HG03354 (cell line): ENCODE measurements at regions not wholly inside any gene's neighbourhood (a gene's known extent, or its start where the extent isn't known, plus 50 kb on each side); places are given as distances from the start of the nearest gene placed in this dataset.

Experiments
- ATAC-seq: cut with Tn5 transposase; IDR thresholded peaks from one replicate; pipeline ENCODE4 v1.9.1; 2021; ENCODE audit warnings: mild to moderate bottlenecking; ENCODE audit not compliant: unreplicated experiment, poor library complexity, severe bottlenecking

DNA sequence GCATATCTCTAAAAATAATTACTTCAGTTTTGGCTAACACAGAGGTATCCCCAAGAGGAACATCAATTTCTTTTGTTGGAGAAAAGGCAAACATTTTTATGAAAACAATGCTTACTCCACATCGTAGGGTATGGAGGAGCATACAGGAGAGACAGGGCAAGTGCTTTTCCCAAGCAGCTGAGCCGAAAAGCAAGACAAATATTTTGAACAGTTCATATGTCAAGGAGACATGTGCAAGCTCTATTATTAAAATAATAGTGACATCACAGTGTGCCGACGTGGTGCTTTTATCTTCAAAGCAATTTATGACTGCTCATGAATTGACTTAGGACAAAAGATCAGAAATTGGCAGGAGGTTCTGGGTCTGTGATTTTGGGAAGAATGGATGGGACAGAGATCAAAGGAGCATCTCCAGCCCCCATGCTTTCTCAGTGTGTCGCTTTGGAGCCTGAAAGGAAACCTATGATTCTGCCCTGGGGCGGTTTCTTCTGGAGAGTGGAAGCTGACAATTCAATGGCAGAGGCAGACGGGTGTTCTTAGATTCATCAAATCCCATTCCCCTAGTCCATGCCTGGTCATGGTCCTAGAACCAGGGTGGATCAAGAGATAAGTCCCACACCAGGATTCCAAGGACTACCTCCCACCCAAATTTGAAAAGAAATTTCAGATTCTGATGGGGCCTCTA is 97.1 kb downstream of the JCAD start:
- no peak for ATAC-seq

DNA sequence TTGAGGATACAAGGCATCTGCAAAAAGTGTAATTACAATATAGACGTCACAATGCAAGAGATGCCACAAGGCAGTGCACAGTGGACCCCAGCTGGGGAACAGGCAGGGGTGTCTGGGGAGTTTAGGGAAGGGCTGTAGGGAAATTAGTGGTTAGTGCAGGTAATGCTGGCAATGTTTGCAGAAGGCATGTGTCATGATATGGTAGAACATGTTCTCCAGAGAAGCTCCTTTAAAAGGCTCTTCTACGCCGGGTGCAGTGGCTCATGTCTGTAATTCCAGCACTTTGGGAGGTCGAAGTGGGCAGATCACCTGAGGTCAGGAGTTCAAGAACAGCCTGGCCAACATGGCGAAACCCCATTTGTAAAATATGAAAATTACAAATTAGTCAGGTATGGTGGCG is 98.0 kb downstream of the JCAD start:
- no peak for ATAC-seq

DNA sequence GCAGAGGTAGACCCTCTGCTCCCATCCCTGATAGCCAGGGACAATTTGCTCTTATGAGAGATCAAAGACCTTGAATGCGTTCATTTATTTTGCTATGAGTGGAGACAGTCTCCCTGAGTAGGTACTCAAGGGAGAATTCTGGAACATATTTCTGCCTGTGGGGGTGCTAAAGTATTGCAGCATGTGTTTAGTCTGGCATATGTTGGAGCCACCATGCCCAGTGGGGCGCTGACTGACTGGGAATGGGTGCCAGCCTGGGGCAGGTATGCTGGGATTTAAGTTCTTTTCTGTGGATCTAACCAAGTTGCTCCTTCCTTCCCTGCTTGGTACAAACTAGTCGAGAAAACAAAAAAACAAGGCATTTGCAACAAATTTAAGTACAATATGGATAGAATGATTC is 99.1 kb downstream of the JCAD start:
- no peak for ATAC-seq

DNA sequence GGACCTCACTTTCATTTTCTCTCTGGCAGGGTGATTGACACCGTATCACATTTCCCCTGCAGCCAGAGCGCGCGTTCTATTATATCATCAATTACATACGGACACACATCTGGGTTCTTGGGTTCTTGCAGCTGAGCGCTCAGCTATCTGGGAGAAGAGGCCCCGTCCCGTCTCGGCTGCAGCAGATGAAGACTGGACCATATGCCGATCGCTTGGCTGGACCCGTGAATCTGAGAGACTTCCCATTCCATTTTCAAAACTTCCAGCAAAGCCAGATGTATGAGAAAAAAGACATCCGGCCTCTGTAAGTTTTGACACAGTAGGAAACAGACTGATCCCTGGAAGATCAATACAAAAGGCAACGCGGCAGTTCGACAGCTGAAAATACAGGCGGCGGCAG is 99.8 kb downstream of the JCAD start:
- no peak for ATAC-seq

DNA sequence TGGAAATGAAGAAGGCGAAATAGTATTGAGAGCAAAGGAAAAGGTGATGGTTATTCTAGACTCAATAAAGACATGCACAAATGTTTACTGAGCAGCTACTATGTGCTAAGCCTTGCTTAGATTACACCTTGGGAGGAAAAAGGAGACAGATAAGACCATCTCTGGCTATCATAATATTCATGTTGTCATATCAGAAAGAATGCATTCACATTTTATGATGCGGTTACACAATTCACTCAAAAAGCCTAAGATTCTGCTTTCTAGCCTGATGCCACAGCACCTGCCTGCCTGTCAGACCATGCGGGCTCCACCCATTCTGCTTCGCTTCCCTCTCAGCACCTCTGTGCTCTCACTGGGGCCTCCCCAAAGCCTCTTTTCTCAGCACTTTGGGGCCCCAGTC is 100.9 kb downstream of the JCAD start:
- no peak for ATAC-seq

DNA sequence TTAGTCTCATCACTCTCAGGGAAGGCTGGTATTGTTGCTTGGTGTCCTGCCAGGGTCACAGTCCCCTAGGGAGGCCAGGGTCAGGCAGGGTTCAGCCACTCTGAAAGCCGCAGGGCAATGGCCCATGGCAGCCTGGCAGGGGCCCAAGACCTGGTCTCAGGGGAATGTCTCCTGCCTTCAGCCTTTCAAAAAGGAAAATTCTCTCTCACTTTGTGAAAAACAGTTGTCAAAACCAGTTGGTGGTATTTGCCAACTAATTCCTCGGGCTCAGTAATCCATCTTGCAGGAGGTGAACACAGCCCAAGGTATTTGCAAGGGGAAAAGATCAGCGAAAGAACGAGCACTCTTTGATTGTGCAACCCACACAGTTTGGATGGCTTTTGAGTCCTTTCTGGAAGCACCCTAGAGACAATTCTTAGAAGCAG is 101.5 kb downstream of the JCAD start:
- ATAC-seq, result no peak

DNA sequence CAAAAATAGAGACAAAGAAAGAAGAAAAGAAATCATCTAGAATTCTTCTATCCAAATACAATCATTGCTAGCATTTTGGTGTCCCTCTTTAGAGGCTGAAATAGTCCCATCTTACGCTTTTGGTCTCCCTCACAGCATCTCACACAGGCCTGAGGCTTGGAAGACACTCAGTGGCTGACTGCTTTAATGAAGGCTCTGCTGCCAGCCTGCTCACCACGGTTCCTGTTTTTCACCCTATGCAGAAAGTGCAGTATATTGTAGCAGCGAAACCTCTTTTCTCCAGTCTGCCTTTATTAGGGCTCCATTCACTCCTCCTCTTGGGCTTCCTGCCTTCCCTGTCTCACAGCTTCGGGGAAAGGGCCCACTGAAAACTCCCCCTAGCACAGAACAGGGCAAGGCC is 102.2 kb downstream of the JCAD start:
- ATAC-seq, result no peak

DNA sequence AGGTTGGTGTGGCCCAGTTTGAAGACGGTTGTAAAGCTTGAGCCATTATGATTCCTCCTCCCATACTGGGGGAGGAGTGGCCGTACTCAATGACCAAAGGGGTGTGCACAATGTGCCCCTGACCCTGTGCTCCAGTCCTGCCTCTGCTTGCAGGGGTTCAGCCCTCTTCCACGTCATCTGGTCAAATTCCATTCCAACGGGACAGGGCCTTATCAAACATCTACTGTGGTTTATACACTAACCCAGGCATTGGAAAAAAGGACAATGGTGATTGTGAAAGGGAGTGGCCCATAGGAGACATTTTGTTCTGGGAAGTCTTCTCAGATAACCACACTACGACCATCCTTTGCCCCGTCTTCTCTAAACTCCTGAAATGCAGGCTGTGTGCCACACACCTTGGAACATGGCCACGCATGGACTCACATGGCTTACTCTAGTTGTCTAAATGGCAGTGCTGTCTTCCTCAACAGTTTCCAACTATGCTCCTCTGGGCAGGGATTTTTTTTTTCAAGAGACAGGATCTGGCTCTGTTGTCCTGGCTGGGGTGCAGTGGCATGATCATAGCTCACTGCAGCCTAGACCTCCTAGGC is 103.0 kb downstream of the JCAD start:
- ATAC-seq, result no peak

DNA sequence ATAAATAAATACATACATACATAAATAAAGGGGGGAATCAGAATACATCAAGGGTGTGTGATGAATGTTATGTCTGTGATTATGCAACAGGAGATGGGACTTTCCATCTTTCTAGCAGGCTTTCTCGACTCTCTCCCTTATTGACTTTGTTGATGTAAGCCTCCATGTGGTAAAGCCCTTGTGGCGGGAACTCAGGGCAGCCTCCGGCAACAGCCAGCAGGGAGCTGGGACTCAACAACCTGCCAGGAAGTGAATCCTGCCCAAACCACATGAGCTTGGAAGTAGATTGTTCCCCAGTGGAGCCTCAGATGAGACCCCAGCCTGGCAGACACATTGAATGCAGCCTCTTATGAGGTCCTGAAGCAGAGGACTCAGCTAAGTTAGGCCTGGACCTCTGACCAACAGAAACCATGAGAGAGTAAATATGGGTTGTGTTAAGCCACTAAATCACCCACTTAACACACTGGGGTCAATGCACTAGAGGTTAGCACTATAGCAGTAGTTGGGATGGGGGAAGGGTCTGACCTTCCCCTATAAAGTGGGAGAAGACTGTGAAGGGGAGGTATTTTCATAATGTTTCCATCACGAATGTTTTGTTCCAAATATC is 104.0 kb downstream of the JCAD start:
- no peak for ATAC-seq

DNA sequence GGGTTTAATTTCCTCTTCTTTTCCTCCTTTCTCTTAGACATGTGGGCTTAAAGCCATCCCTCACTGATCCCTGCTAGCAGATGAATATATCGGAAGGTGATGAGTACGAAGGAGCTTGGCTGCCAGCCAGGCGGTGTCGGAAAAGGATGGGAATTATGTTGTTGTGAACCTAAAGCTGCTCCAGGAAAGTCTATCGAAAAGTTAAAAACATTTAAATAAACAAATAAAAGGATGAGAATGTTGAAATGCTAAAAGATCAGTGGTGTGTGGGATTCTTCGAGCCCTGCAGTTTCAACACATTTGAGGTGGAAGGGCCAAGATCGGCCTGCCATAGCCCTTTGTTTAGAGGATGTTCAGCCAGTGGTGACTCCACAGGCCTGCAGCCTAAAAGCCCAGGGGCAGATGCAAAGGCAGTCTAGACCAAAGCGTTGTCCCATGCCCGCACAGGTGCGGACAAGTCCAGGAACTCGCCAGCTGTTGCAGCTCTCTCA is 107.9 kb downstream of the JCAD start:
- no peak for ATAC-seq

DNA sequence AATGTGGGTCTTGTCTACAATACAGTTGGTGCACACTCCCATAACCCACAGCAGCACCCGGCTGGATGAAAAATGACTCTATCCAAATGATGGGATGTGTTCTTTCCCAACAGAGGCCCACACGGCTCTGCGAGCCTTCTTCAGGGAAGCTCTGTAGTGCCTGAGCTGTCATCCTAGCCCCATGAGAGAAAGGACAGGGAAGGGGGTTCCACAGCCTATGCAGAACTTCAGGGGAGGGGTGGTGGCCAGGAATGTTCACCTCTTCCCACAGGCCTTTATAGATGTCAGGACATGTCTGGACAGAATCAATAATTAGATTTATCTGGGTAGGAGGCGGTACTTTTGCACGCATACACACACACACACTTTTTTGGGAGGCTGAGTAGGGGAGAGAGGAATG is 109.0 kb downstream of the JCAD start:
- no peak for ATAC-seq

DNA sequence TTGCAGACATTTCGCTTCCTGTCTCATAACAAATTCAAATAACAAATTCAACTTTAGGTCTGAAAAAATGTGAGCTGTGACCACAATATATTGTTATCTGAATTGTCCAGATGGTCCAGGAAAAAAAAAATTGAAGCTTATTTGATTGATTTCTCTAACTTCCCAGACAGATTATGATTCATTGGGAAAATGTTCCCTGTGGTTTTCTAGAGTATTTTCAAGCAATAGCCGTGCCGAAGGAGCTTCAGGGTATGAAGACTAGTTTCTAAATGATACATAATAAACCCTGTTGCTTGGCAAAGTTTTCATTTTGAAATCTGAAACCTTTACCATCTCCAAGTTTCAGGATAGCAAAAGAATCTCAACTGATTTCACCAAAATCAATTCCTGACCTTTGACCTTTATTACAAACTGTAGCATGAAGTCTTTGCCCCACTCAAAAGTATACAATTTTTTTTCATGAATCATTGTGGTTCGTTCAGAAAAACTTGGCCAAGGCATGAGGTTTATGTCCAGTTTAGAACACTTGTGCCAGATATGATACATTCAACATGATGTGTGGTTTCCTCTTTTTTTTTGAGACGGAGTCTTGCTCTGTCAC is 109.9 kb downstream of the JCAD start:
- no peak for ATAC-seq

DNA sequence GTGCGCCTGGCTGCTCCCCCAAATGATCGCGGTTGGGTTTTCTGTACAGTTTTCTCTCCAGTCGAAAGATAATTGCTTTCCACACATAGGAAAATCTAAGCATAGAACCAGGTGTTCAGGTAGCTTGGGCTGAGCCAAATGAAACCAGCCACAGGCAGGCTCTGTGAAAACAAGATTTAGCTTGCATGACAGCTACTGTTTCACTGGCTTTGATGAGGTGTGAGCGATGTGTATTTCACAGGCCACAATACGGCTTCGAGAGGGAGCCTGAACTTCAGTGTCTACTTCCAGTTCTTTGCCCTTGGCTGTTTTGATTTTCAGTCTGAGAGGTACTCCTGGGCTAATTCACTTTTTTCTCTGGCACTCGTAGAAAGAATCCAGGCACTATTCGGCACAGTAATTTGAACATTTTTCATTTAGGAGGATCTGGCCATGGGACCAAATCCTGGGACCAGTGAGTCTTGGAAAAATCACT is 110.5 kb downstream of the JCAD start:
- ATAC-seq, result no peak

DNA sequence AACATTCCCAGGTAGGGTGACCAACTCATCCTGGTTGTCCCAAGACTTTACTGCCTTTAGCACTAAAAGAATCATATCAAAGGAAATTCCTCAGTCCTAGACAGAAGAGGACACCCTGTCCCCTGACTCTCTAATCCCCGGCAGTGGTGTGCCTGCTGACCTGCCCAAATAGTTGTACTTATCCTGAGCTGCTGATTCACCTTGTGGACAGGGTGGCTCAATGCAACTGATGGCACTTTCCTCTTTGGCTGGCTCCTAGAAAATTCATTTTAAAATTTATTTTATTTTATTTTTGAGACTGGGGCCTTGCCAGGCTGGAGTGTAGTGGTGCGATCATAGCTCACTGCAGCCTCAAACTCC is 111.7 kb downstream of the JCAD start:
- no peak for ATAC-seq

DNA sequence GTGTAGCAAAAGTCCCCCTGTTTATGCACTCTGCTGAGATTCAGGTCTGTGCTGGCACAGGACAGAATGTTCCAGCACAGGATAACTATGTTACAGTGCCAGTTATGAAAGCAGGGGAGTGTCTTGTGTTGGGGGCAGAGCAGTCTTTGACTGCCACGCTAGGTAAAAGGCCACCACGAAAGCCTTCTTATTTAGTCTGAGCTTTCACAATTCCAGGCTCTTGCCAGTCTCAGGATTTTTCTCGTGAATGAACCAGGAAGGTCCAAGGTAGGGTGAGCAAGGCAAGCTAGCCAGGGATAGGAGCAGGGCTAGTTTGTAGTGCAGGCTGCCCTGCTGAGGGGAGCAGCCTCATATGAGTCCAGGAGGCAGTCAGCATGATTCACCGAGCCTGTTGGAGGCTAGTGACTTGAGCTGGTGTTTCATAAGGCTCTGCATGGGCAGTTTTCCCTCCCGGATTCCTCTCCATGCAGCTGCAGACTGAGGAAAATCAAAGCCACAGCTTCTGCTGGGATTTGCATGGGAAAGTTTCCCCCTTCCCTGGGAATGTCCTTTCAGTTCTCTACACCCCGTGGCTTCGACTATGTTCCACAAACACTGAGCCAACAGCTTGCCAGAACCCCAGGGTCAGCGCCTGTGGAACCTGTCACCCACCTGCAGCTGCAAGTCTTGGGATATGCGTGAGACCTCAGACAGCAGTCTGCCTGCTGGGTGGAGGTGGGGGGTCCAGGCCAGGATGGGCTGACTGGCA is 112.3 kb downstream of the JCAD start:
- no peak for ATAC-seq

DNA sequence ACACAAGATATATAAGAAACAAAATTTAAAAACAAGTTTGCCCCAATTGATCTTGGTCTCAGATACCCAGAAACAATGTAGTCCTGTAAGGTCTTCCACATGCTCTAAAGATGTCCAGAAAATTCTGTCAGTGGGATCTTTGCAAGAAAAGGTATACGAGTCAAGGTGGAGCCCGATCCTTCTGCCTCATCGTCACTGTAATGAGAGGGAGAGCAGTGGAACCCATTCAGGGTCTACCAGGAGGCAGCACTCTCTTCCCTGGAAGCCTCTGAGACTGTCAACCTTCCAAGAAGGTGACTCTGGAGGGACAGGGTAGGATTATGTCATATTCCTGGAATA is 112.8 kb downstream of the JCAD start:
- no peak for ATAC-seq

DNA sequence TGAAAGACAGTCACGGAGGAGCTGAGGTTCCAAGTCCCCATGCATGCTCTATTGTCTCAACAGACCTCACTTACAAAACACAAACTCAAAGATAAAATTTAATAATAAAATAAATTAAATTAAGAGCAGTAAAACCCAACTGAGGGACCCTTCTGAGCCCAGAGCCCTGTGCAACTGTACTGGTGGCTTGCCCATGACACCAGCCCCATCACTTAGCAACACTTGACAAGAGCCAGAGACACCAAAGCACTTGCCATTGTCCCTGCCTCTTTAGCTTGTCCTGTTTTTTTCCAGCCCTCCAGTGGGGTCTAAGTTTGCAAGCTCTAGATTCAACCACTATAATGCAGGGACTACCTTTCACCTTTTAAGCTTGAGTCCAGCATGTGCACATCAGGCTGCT is 117.9 kb downstream of the JCAD start:
- ATAC-seq, result no peak

DNA sequence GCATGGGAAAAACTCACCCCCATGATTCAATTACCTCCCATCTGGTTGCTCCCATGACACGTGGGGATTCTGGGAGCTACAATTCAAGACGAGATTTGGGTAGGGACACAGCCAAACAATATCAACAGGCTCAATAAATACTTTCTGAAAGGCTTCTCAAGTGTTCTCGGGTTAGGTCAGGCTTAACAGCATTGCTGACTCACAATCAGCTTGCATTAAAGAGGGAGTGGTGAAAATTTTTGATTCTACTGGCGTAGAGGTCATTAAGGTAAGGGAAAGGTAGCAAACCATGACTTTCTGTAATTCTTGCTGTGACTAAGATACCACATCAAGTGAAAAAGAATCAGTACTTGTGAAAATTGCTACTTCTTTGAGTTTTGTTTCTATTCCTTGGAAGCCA is 126.4 kb downstream of the JCAD start:
- no peak for ATAC-seq

DNA sequence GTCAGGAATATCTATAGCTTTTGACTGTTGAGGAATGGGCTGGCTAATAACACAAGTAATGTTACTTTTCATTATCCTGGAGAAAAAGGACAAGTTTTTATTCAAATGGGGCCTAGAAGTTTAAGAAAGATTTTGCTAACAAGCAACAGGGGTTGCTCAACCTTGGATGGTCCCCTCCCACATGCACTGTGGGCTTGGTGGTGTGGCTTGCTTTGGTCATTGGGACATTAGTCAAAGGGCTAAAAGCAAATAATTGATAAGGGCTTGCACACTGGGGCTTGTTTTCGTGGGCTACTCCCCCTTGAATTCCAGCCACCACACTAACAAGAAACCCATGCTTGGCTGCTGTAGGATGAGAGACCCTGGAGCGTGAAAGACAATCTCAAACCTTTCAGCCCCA is 127.6 kb downstream of the JCAD start:
- ATAC-seq, result no peak

DNA sequence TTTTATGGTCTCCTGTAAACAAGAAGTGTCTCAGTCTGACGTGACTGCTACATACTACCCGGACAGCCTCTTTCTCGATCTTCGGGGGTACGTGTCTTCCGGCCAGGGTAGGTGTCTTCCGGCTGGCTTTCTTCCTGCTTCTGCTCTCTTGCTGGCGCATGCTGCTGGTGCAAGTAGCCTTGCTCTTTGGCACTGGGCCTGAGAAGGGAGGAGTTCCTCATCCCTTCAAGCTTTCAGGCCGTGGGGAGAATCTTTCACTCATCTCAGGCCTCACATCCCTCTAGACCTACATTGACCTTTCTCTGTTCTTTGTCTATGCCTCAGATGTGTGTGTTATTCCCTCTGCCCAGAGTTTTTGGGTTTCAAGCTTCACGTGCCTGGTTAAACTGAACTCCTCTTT is 130.4 kb downstream of the JCAD start:
- no peak for ATAC-seq
